ENCODE measurements at regions not wholly inside any gene's neighbourhood (a gene's known extent, or its start where the extent isn't known, plus 50 kb on each side); places are given as distances from the start of the nearest gene placed in this dataset.

DNA sequence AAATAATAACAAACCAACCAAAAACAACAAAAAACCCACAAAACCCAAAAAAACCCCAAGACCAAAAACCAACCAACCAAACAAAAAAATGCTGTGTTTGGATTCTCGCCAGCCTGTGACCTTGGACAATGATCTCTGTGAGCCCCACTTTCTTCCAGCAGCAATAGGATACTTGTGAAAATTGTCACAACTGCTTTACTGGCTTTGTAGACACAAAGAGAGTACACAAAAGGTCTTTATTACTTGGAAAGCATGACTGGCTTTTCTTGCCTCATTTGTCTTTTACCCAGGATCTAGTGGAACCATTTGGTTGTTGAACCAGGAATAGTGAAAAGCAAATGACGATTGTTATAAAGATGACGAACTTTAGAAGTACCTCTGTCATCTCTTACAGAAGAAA is 256.6 kb downstream of the UTP18 start:
- TF ChIP-seq, protein P1, sequence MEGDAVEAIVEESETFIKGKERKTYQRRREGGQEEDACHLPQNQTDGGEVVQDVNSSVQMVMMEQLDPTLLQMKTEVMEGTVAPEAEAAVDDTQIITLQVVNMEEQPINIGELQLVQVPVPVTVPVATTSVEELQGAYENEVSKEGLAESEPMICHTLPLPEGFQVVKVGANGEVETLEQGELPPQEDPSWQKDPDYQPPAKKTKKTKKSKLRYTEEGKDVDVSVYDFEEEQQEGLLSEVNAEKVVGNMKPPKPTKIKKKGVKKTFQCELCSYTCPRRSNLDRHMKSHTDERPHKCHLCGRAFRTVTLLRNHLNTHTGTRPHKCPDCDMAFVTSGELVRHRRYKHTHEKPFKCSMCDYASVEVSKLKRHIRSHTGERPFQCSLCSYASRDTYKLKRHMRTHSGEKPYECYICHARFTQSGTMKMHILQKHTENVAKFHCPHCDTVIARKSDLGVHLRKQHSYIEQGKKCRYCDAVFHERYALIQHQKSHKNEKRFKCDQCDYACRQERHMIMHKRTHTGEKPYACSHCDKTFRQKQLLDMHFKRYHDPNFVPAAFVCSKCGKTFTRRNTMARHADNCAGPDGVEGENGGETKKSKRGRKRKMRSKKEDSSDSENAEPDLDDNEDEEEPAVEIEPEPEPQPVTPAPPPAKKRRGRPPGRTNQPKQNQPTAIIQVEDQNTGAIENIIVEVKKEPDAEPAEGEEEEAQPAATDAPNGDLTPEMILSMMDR (IDR thresholded peaks at IDR 0.05): no peak
- TF ChIP-seq POLR2A (IDR thresholded peaks at IDR 0.05): no peak

All from adrenal gland (tissue), 5 donors.